K562 (cell line): ENCODE measurements at regions not wholly inside any gene's neighbourhood (a gene's known extent, or its start where the extent isn't known, plus 50 kb on each side); places are given as distances from the start of the nearest gene placed in this dataset.

Experiments
- ATAC-seq: fragments of 200-7000 bp; cut with Tn5 transposase; 3 replicates; pipeline ENCODE4 v1.9.1; 2020; ENCODE audit warnings: moderate library complexity
- BruUV-seq: library from RNA; stranded (reverse); fragments of 400-500 nt; replicated peaks from 2 replicates; lab custom pipeline; 2021; lab: Mats Ljungman, UMichigan
- CTCF ChIA-PET: fragments of 300-600 bp; formaldehyde crosslinking; extraction: SDS; loops from one replicate; lab custom pipeline; 2021; ENCODE audit warnings: low intra/inter-chr PET ratio; lab: Yijun Ruan, JAX
- POLR2A ChIA-PET: fragments of 300-600, 350-650 bp; sonication (Branson Sonifier 250); formaldehyde crosslinking; extraction: SDS; loops from one replicate; lab custom pipeline; 2021; ENCODE audit warnings: antibody characterized with exemption, inconsistent platforms; lab: Yijun Ruan, JAX
- DNase-seq, 4 experiments: peaks; one replicate each; pipeline versions ENCODE4 v3.0.0 to v3.0.0-alpha.2; 2011 to 2018; ENCODE audit warnings: low spot score in 3 of 4, mixed read lengths in 3 of 4; ENCODE audit errors: extremely low read depth in 1 of 4
- FAIRE-seq: peaks from 2 replicates; lab custom pipeline; 2011; peaks lifted over from hg19 to GRCh38; lab: Jason Lieb, UNC
- H2AFZ ChIP-seq: 2 replicates; pipeline ENCODE4 v1.6.0; 2011; ENCODE audit warnings: low read depth, low read length, control low read depth, inconsistent platforms
- H3K27ac ChIP-seq: fragments of 200-600 bp; 3 replicates; pipeline ENCODE4 v1.8.0; 2011; ENCODE audit warnings: low read depth, mild to moderate bottlenecking, control low read depth, inconsistent platforms, low read length, moderate library complexity, mixed read lengths; ENCODE audit errors: extremely low read depth
- H3K27me3 ChIP-seq, 2 experiments: fragments of 300-600 bp in 1 of 2; 2 replicates in 1 of 2; 3 replicates in 1 of 2; pipeline versions ENCODE4 v1.6.0 to v1.8.0; 2011; ENCODE audit warnings: inconsistent platforms in 2 of 2, low read length in 2 of 2, mild to moderate bottlenecking in 1 of 2, mixed read lengths in 1 of 2, moderate library complexity in 1 of 2; ENCODE audit not compliant: control insufficient read depth in 2 of 2, insufficient read depth in 2 of 2
- H3K36me3 ChIP-seq: fragments of 300-600 bp; 3 replicates; pipeline ENCODE4 v1.8.0; 2011; ENCODE audit warnings: mild to moderate bottlenecking, low read length, inconsistent platforms; ENCODE audit not compliant: control insufficient read depth, insufficient read depth
- H3K4me1 ChIP-seq, 2 experiments: fragments of 200-600 bp in 1 of 2; replicated peaks in 1 of 2; 2 replicates in 1 of 2; 3 replicates in 1 of 2; pipeline versions ENCODE4 v1.5.1 to v1.8.0; 2011; ENCODE audit warnings: inconsistent platforms in 2 of 2, low read length in 2 of 2, mild to moderate bottlenecking in 1 of 2, mixed read lengths in 1 of 2, moderate library complexity in 1 of 2; ENCODE audit not compliant: control insufficient read depth in 2 of 2, insufficient read depth in 2 of 2
- H3K4me2 ChIP-seq: 2 replicates; pipeline ENCODE4 v1.6.1; 2011; ENCODE audit warnings: low read length, control low read depth, inconsistent platforms, mixed read lengths; ENCODE audit not compliant: insufficient read depth
- H3K4me3 ChIP-seq: fragments of 200-600 bp; sonication (generic), shearing (Covaris generic); 2 replicates; pipeline ENCODE4 v1.5.1; 2016; ENCODE audit warnings: control low read depth, inconsistent platforms
- H3K79me2 ChIP-seq: fragments of 200-600 bp; 3 replicates; pipeline ENCODE4 v1.8.0; 2011; ENCODE audit warnings: low read length, inconsistent platforms; ENCODE audit not compliant: control insufficient read depth, insufficient read depth
- H3K9ac ChIP-seq, 2 experiments: 2 replicates each; pipeline versions ENCODE4 v1.6.0 to v1.6.1; 2011; ENCODE audit warnings: low read depth in 2 of 2, low read length in 2 of 2, control low read depth in 1 of 2, inconsistent platforms in 1 of 2, mild to moderate bottlenecking in 1 of 2, mixed read lengths in 1 of 2; ENCODE audit not compliant: insufficient read depth in 1 of 2
- H3K9me1 ChIP-seq: one replicate; pipeline ENCODE4 v1.6.0; 2011; ENCODE audit warnings: inconsistent platforms, mild to moderate bottlenecking, low read length, moderate library complexity; ENCODE audit not compliant: control insufficient read depth, insufficient read depth
- H3K9me3 ChIP-seq: replicated peaks from 2 replicates; pipeline ENCODE4 v1.5.1; 2011; ENCODE audit warnings: low read depth, low read length, inconsistent platforms; ENCODE audit not compliant: control insufficient read depth, insufficient read depth
- H4K20me1 ChIP-seq: replicated peaks from 2 replicates; pipeline ENCODE4 v1.6.1; 2011; ENCODE audit warnings: low read length, inconsistent platforms, mixed read lengths; ENCODE audit not compliant: control insufficient read depth, insufficient read depth
- EGR1 ChIP-seq: fragments of 450-650 bp; conservative IDR thresholded peaks from 2 replicates; pipeline ENCODE4 v1.6.1; 2017; ENCODE audit warnings: mild to moderate bottlenecking
- ELF4 ChIP-seq: fragments of 450-650 bp; formaldehyde crosslinking; IDR thresholded peaks from 2 replicates; pipeline ENCODE4 v1.4.0; 2022; ENCODE audit warnings: missing genetic modification characterization
- L3MBTL2 ChIP-seq: fragments of 450-650 bp; IDR thresholded peaks from 2 replicates; pipeline ENCODE4 v1.6.1; 2016; ENCODE audit warnings: mild to moderate bottlenecking, moderate library complexity
- MXI1 ChIP-seq: IDR thresholded peaks from 2 replicates; pipeline ENCODE4 v1.6.1; 2011; ENCODE audit warnings: low read depth, mild to moderate bottlenecking, improper control_type of control experiment, low read length
- NCOA1 ChIP-seq: fragments of 450-650 bp; IDR thresholded peaks from 2 replicates; pipeline ENCODE4 v1.6.1; 2016; ENCODE audit warnings: low read depth
- PCBP1 ChIP-seq: fragments of 200-400 bp; formaldehyde crosslinking; IDR thresholded peaks from 2 replicates; pipeline ENCODE4 v1.6.1; 2018; ENCODE audit warnings: mild to moderate bottlenecking, low read depth, low read length; ENCODE audit not compliant: poor library complexity, severe bottlenecking
- POLR2B ChIP-seq: fragments of 450-650 bp; IDR thresholded peaks from 2 replicates; pipeline ENCODE4 v1.6.1; 2018; ENCODE audit warnings: low read depth; ENCODE audit not compliant: partially characterized antibody
- PRMT5 ChIP-seq: sonication (generic); formaldehyde crosslinking; IDR thresholded peaks from 2 replicates; pipeline ENCODE4 v1.5.0; 2020; ENCODE audit warnings: missing genetic modification reagents
- SIX5 ChIP-seq, 2 experiments: IDR thresholded peaks; 2 replicates each; pipeline ENCODE4 v1.6.1; 2011; ENCODE audit warnings: low read length in 2 of 2, borderline replicate concordance in 1 of 2, low read depth in 1 of 2, mild to moderate bottlenecking in 1 of 2, moderate library complexity in 1 of 2; ENCODE audit not compliant: insufficient read depth in 1 of 2
- TSHZ1 ChIP-seq: fragments of 250-450 bp; sonication (Bioruptor Pico); IDR thresholded peaks from 2 replicates; pipeline ENCODE4 v1.4.0; 2020; ENCODE audit warnings: mild to moderate bottlenecking, moderate library complexity
- ZHX1 ChIP-seq: fragments of 150-350 bp; conservative IDR thresholded peaks from 2 replicates; pipeline ENCODE4 v1.6.1; 2014; ENCODE audit warnings: low read length
- ZNF511 ChIP-seq: sonication (generic); formaldehyde crosslinking; IDR thresholded peaks from 2 replicates; pipeline ENCODE4 v1.8.0; 2022; ENCODE audit warnings: mild to moderate bottlenecking, missing genetic modification reagents
- ZNF699 ChIP-seq: fragments of 250-450 bp; sonication (Bioruptor Pico); IDR thresholded peaks from 2 replicates; pipeline ENCODE4 v1.8.0; 2021; ENCODE audit warnings: mild to moderate bottlenecking, moderate library complexity; ENCODE audit not compliant: insufficient replicate concordance
- ZNF830 ChIP-seq: fragments of 250-450 bp; sonication (Bioruptor Pico); IDR thresholded peaks from 2 replicates; pipeline ENCODE4 v1.5.0; 2021; ENCODE audit warnings: mild to moderate bottlenecking
- WGBS: fragments of 100-300 bp; shearing (Covaris generic); methylation state at CpG from one replicate; pipeline ENCODE4 v1.1.6; 2016; ENCODE audit warnings: low coverage, mixed read lengths; ENCODE audit not compliant: insufficient coverage; ENCODE audit errors: missing lambda C conversion rate; 5-methylcytosine and 5-hydroxymethylcytosine counted together
- in situ Hi-C: fragments of 300-500 bp; cut with MboI; formaldehyde crosslinking; loops from 4 replicates; pipeline ENCODE4 v1.15.0; 2018; ENCODE audit warnings: inconsistent platforms, mixed read lengths
- intact Hi-C: fragments of 100-400 bp; cut with micrococcal nuclease; formaldehyde crosslinking; loops from 2 replicates; pipeline ENCODE4 v1.14.2; 2022

- H4K20me1 ChIP-seq: peaks cover 9% of the 10 kb centered on the region
- intact Hi-C loops (no loop called here), in situ Hi-C loops (no loop called here)
- H3K27ac ChIP-seq: no peak overlapping the region
- 11% methylated on average over 5 of the region's 5 CpGs for WGBS
- BruUV-seq: no TSS peak
- no peak overlapping the region for H3K9ac ChIP-seq
- peaks cover 6 to 19% of the 10 kb centered on the region in 2 experiments; a peak in 3 of 5 replicates for H3K4me1 ChIP-seq
- no peaks in the 10 kb centered on the region for H3K36me3 ChIP-seq
- POLR2A ChIA-PET: interaction anchor here (0.6 to 0.9 kb wide), 2 partner anchors 9 to 26 kb away, joined by 3 read pairs; no protein-coding TSS in a partner anchor
- no peak overlapping the region for H2AFZ ChIP-seq
- ATAC-seq (no peak), FAIRE-seq (no peak), DNase-seq (no peak)
- H3K79me2 ChIP-seq: no peaks in the 10 kb centered on the region
- no peak overlapping the region for H3K4me3 ChIP-seq
- no peaks in the 10 kb centered on the region; the same call in 1 of the 2 replicates for H3K9me3 ChIP-seq
- no peak overlapping the region for H3K4me2 ChIP-seq
- CTCF ChIA-PET: no interaction called here
- H3K27me3 ChIP-seq: peaks cover 45 to 60% of the 10 kb centered on the region in 2 experiments
- H3K9me1 ChIP-seq: no peaks in the 10 kb centered on the region
- TF ChIP-seq TSHZ1 (CRISPR knock-in tag) (no peak), ZNF511 (CRISPR knock-in tag) (no peak), ELF4 (CRISPR knock-in tag) (peak; percentile 62; the same call in 1 of the 2 replicates), POLR2B (no peak), EGR1 (peak; percentile 45; the same call in 1 of the 2 replicates), ZNF830 (CRISPR knock-in tag) (no peak), ZHX1 (no peak), PCBP1 (no peak), ZNF699 (no peak), NCOA1 (no peak), MXI1 (no peak), L3MBTL2 (no peak), PRMT5 (no peak), SIX5 (IDR thresholded peaks at IDR 0.05; ENCODE audit: borderline replicate concordance in 1 of 2, insufficient read depth in 1 of 2, low read depth in 1 of 2, low read length in 2 of 2) (no peak)
These were observed 59.8 kb upstream of the SHB start for GRCh38 chr9:38128752-38129270.
